ENCODE measurements at regions not wholly inside any gene's neighbourhood (a gene's known extent, or its start where the extent isn't known, plus 50 kb on each side); places are given as distances from the start of the nearest gene placed in this dataset.

GRCh38 chr3:11721479-11721878 lies 77.8 kb upstream of the VGLL4 start:
- ChIA-PET CTCF (no interaction called here), POLR2A (ENCODE audit: unreplicated experiment) (no interaction called here)
- no peak overlapping the region; the same call in 1 of the 2 replicates for H3K4me2 ChIP-seq (ENCODE audit: low read depth, low read length)
- no peak overlapping the region for H2BK20ac ChIP-seq (ENCODE audit: low read depth, low read length)
- no peak overlapping the region for H3K4me3 ChIP-seq (ENCODE audit: insufficient read depth, low read depth, low read length)
- DNase-seq (no peak), ATAC-seq (ENCODE audit: low read depth) (no peak)
- no peak overlapping the region for H4K91ac ChIP-seq (ENCODE audit: insufficient read depth, low read depth, low read length)
- no peaks in the 10 kb centered on the region for H3K9me3 ChIP-seq (ENCODE audit: control insufficient read depth, insufficient read depth, low read length)
- no peak overlapping the region for H4K8ac ChIP-seq (ENCODE audit: low read depth in 2 of 2, low read length in 2 of 2)
- no peak overlapping the region for H2BK15ac ChIP-seq (ENCODE audit: low read depth, low read length)
- H3K56ac ChIP-seq (ENCODE audit: extremely low read depth, insufficient read depth, low read length): no peak overlapping the region
- H2AK5ac ChIP-seq (ENCODE audit: low read depth, low read length): no peak overlapping the region
- H4K5ac ChIP-seq (ENCODE audit: low read depth, low read length): no peak overlapping the region
- no peak overlapping the region for H3K27ac ChIP-seq (ENCODE audit: insufficient read depth, low read length)
- peaks cover 0 to 13% of the 10 kb centered on the region in 2 experiments; a peak in 2 of 4 replicates for H3K79me1 ChIP-seq (ENCODE audit: low read depth in 1 of 2, low read length in 2 of 2)
- no peak overlapping the region for H3K18ac ChIP-seq (ENCODE audit: low read depth, low read length)
- no peak overlapping the region for H3K14ac ChIP-seq (replicated peaks; ENCODE audit: low read depth, low read length)
- peaks cover 21% of the 10 kb centered on the region for H3K27me3 ChIP-seq (ENCODE audit: control insufficient read depth, insufficient read depth, low read length)
- no peaks in the 10 kb centered on the region; the same call in none of the 2 replicates for H3K4me1 ChIP-seq (ENCODE audit: control insufficient read depth, insufficient read depth, low read length)
- no peak overlapping the region for H3K9ac ChIP-seq (ENCODE audit: low read depth, low read length)
- H3K4ac ChIP-seq (ENCODE audit: low read depth, low read length): no peak overlapping the region
- dilution Hi-C loops (cut with HindIII; ENCODE audit: low sequenced_read_pairs, unreplicated experiment) (no loop called here), in situ Hi-C loops (cut with MboI; ENCODE audit: low sequenced_read_pairs) (no loop called here), intact Hi-C loops (cut with micrococcal nuclease) (no loop called here)
- H3K36me3 ChIP-seq (ENCODE audit: control insufficient read depth, insufficient read depth, low read length): no peaks in the 10 kb centered on the region
- WGBS, 2 experiments (ENCODE audit: extremely low coverage in 2 of 2, insufficient read length in 1 of 2): no CpG with 5 or more reads among the region's 9 CpGs
- H3K23ac ChIP-seq (ENCODE audit: low read depth, low read length): no peak overlapping the region
- H4K20me1 ChIP-seq (ENCODE audit: insufficient read depth, low read length): no peaks in the 10 kb centered on the region; the same call in 1 of the 2 replicates
- H2BK120ac ChIP-seq (ENCODE audit: low read depth, low read length): no peak overlapping the region
- H2AK9ac ChIP-seq (replicated peaks; ENCODE audit: low read depth, low read length, poor library complexity): no peak overlapping the region
- H3K9me1 ChIP-seq (ENCODE audit: insufficient read depth, low read length): no peaks in the 10 kb centered on the region
- no peak overlapping the region for H2AFZ ChIP-seq (replicated peaks; ENCODE audit: low read length, poor library complexity)
- TF ChIP-seq RCOR1 (IDR thresholded peaks at IDR 0.05; ENCODE audit: insufficient replicate concordance, low read length) (no peak), NFE2L2 (IDR thresholded peaks at IDR 0.05; ENCODE audit: low read depth, low read length) (no peak), CTCF (conservative IDR thresholded peaks at IDR 0.05; ENCODE audit: low read depth, low read length) (no peak), BHLHE40 (IDR thresholded peaks at IDR 0.05; ENCODE audit: low read depth, low read length) (no peak), CHD1 (IDR thresholded peaks at IDR 0.05; ENCODE audit: low read depth, low read length) (no peak), MAZ (IDR thresholded peaks at IDR 0.05; ENCODE audit: borderline replicate concordance, low read depth, low read length) (no peak), RAD21 (IDR thresholded peaks at IDR 0.05; ENCODE audit: low read length) (no peak), MAFK (IDR thresholded peaks at IDR 0.05; ENCODE audit: low read depth, low read length) (no peak), SMC3 (IDR thresholded peaks at IDR 0.05; ENCODE audit: low read depth, low read length) (no peak), FOS (IDR thresholded peaks at IDR 0.05; ENCODE audit: low read depth, low read length) (no peak), MXI1 (IDR thresholded peaks at IDR 0.05; ENCODE audit: borderline replicate concordance, low read depth, low read length) (no peak), USF2 (IDR thresholded peaks at IDR 0.05; ENCODE audit: low read depth, low read length) (no peak), POLR2A (IDR thresholded peaks at IDR 0.05; ENCODE audit: low read depth, low read length) (no peak), CEBPB (IDR thresholded peaks at IDR 0.05; ENCODE audit: low read depth, low read length) (no peak), RFX5 (IDR thresholded peaks at IDR 0.05; ENCODE audit: low read depth, low read length) (no peak), ELK1 (IDR thresholded peaks at IDR 0.05; ENCODE audit: borderline replicate concordance, low read depth, low read length) (no peak)
- BruUV-seq (replicated peaks): no TSS peak
- no peak overlapping the region for H2BK5ac ChIP-seq (ENCODE audit: low read depth, low read length, poor library complexity, severe bottlenecking)

All from IMR-90 (cell line).